GM18907 (cell line): ENCODE measurements at regions not wholly inside any gene's neighbourhood (a gene's known extent, or its start where the extent isn't known, plus 50 kb on each side); places are given as distances from the start of the nearest gene placed in this dataset.
A peak's percentile ranks its signal among the peaks of the same experiment; 100 is the strongest.
"Not testable (repeated sequence)": the region's sequence is repeated elsewhere in the genome, so short reads cannot be mapped to it uniquely, and the experiment has no call there.

Experiments used
- ATAC-seq: cut with Tn5 transposase; IDR thresholded peaks from one replicate; pipeline ENCODE4 v1.9.1; 2021; ENCODE audit warnings: mild to moderate bottlenecking, moderate library complexity; ENCODE audit not compliant: unreplicated experiment

GRCh38 chr7:152543799-152544198, 108.0 kb upstream of the KMT2C start:
- no peak for ATAC-seq

DNA sequence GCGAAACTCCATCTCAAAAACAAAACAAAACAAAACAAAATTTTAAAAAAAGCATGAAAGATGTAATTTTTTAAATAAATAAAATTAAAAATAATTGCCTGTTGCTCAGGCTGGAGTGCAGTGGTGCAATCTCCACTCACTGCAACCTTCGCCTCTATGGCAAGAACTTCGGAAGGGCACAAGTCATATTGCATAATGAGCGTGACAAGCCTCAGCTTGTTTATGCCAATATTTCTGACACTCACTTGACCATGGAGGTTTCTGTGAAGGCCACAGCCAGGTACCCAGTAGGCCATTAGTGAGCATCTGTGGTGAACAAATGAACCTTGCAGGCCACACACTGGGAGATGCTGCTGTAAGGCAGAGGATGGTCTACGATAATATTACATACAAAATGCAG, 106.1 kb upstream of the KMT2C start:
- no peak for ATAC-seq

DNA sequence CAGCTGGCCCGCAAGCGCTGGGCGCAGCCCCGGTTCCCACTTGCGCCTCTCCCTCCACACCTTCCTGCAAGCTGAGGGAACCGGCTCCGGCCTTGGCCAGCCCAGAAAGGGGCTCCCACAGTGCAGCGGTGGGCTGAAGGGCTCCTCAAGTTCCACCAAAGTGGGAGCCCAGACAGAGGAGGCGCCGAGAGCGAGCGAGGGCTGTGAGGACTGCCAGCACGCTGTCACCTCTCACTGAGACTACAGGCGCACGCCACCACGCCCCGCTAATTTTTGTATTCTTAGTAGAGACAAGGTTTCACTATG, 103.3 kb upstream of the KMT2C start:
- not testable (repeated sequence) for ATAC-seq

DNA sequence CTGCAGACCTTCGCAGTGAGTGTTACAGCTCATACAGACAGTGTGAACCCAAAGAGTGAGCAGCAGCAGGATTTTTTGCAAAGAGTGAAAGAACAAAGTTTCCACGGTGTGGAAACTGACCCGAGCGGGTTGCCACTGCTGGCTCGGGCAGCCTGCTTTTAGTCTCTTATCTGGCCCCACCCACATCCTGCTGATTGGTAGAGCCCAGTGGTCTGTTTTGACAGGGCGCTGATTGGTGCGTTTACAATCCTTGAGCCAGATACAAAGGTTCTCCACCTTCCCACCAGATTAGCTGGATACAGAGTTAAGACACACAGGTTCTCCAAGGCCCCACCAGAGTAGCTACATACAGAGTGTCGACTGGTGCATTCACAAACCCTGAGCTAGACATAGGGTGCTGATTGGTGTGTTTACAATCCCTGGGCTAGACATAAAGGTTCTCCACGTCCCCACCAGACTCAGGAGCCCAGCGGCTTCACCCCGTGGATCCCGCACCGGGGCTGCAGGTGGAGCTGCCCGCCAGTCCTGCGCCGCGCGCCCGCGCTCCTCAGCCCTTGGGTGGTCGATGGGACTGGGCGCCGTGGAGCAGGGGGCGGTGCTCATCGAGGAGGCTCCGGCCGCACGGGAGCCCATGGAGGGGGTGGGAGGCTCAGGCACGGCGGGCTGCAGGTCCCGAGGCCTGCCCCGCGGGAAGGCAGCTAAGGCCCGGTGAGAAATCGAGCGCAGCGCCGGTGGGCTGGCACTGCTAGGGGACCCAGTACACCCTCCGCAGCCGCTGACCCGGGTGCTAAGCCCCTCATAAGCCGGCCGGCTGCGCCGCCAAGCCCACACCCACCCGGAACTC, 102.8 kb upstream of the KMT2C start:
- not testable (repeated sequence) for ATAC-seq

GRCh38 chr7:152537639-152538038, 101.8 kb upstream of the KMT2C start:
- ATAC-seq: no peak

- no peak for ATAC-seq
Measured at GRCh38 chr7:152528612-152529011, 92.8 kb upstream of the KMT2C start.

GRCh38 chr7:152527610-152528032, 91.8 kb upstream of the KMT2C start:
- no peak for ATAC-seq

DNA sequence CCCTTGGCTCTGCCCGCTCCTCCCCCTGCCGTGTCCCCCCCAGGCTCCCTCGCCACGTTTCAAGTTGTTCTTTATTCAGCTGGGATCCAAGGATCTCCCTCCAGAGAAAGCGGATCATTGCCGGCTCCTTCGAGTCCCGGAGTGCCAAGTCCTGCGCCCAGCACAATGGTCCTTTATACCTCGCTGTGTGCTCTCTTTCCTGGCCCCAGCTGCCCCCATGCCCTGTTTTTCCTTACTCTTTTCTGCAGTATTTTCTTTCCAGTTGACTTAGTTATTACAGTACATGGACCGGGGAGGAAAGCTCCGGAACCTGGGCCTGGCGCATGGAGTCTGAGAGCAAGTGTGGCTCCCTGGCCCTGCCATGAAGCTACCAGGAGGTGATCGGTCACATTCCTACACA, 88.1 kb upstream of the KMT2C start:
- no peak for ATAC-seq

DNA sequence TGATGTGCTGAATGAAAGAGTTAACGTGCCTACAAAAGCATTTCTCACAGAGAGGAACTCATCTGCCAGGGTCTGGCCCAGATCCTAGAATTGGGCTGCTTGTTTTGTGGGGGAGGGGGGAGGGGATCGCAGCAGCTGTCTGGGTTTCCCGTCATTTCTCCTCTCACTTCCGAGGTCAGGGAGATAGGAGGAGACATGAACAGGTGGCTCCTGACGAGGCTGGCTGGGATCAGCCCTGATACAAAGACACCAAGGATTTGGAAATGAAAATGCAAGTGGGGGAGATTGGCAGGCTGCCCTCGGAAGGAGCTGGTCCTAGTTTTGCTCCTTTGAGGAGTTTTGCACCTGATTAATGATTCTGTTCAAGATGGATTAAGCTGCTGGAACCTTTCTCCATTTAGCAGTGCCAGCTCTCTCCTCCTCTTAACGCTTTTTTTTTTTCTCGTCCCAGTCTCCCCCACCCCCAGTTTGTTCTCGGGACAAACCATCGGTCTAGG, 86.8 kb upstream of the KMT2C start:
- ATAC-seq: no peak

DNA sequence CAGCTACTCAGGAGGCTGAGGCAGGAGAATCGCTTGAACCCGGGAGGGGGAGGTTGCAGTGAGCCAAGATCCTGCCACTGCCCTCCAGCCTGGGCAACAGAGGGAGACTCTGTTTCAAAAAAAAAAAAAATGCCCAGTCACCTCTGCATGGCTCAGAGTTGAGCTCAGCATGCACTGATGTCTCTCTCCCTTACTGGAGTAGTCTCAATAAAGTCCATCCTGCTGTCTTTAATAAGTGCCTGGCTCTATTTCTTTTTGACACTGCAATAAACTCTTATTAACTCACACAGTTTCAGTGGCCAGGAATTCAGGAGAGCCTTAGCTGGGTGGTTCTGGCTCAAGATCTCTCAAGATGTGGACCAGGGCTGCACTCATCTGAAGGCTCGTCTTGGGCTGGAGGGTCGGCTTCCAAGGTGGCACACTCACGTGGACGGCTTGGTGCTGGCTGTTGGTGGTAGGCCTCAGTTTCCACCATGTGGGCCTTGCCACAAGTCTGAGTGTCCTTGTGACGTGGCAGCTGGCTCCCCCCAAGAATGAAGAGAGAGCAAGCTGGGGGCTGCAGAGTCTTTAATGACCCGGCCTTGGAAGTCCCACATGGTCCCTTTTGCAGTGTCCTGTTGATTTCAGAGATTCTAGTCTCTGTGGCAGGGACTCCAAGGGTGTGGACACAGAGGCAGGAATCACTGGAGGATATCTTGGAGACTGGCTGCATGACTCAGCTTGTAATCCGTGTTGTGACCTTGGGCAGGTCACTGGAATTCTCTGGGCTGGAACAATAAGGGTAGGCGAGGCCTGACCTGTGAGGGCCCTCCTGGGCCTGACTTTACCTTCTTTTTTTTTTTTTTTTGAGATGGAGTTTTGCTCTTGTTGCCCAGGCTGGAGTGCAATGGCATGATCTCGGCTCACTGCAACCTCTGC, 85.9 kb upstream of the KMT2C start:
- ATAC-seq: no peak

DNA sequence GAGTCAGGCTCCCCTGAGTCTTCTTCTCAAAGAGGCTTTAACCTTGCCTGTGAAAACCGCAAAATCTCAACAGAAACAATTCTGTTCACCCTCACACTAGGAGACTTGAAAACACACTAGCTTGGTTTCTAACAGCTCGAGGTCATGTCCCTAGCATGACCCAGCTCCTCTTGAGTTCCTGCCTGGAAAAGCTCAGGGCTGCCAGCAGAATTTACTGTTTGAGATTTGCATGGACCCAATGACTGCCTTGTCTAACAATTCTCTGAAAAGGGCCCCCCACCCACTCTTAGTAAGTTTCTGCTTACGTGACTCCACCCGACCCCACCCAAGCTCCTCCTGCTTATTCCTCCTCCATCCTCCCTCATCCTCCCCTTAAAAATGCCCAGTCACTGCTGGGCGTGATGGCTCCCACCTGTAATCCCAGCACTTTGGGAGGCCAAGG, 85.1 kb upstream of the KMT2C start:
- ATAC-seq: no peak

GRCh38 chr7:152519290-152519689, 83.5 kb upstream of the KMT2C start:
- no peak for ATAC-seq

- no peak for ATAC-seq
Measured at GRCh38 chr7:152516216-152516615, 80.4 kb upstream of the KMT2C start.

- ATAC-seq: not testable (repeated sequence)
Measured at GRCh38 chr7:152515266-152515950, 79.6 kb upstream of the KMT2C start.

DNA sequence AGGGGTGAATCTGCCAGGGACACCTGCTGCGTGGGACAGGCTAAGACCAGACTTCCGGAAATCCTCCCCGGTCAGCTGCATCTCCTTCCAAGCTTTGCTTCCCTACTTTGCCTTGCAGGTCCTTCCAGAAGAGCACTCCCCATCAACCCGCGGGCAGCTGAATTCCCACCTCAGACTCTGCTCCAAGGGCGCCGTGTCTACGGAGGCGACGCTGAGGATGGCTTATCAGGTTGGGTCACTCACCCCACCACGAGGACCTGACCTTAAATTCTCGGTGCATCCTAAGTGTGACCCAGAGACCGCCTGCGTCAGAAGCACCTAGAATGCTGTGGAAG, 78.9 kb upstream of the KMT2C start:
- no peak for ATAC-seq

- ATAC-seq: no peak
Measured at GRCh38 chr7:152513861-152514770, 78.3 kb upstream of the KMT2C start.

GRCh38 chr7:152512706-152513105, 76.9 kb upstream of the KMT2C start:
- ATAC-seq: peak; percentile 51

DNA sequence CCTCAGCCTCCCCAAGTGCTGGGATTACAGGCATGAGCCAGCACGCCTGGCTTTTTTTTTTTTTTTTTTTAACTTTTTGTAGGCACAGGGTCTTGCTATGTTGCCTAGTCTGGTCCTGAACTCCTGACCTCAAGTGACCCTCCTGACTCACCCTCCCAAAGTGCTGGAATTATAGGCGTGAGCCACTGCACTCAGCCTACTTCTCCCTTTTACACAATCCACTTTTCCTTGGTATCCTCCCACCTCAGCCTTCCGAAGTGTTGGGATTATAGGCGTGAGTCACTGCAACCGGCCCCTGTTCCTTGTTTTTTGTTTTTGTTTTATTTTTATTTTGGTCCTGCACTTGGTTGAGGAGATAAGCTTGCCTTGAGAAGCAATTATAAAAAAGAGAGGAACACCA, 75.9 kb upstream of the KMT2C start:
- ATAC-seq: no peak

DNA sequence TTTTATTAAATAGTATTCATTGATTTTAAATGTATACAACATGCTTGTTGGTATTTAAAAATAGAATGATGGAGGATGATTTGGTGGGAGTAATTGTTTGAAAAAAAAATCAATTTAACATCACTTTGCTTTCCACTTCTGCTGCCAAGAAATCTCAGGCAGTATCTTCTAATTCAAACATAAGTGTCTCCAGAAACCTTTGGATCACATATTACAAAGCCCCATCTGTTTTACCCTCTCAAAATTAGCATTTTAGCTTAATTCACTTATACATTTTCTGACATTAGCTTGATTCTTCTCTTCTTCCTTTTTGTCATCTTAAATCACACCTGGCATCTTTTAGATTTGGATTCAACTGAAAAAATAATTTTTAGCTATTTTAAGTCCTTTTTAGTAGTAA, 72.9 kb upstream of the KMT2C start:
- ATAC-seq: no peak

- ATAC-seq: no peak
Measured at GRCh38 chr7:152505606-152506005, 69.8 kb upstream of the KMT2C start.
